Vagina (tissue), 2 donors: ENCODE measurements at regions not wholly inside any gene's neighbourhood (a gene's known extent, or its start where the extent isn't known, plus 50 kb on each side); places are given as distances from the start of the nearest gene placed in this dataset.

Experiments used
- POLR2A ChIP-seq, 2 donors: fragments of 450-650 bp; IDR thresholded peaks; one replicate each; pipeline ENCODE4 v1.6.1; 2017; ENCODE audit warnings: antibody characterized with exemption in 2 of 2, mild to moderate bottlenecking in 2 of 2, moderate library complexity in 2 of 2
- POLR2AphosphoS5 ChIP-seq, 2 donors: sonication (generic); formaldehyde crosslinking; IDR thresholded peaks; one replicate each; pipeline ENCODE4 v1.9.0; 2017; ENCODE audit warnings: antibody characterized with exemption in 2 of 2, mild to moderate bottlenecking in 2 of 2, low read depth in 1 of 2; ENCODE audit not compliant: insufficient read depth in 1 of 2
- TF ChIP-seq, protein P1 (sequence below), 3 experiments: fragments of 450-650 bp in 2 of 3; fragments of 200-600 bp in 1 of 3; sonication (generic) in 1 of 3; IDR thresholded peaks; one replicate each; pipeline ENCODE4 v1.5.1; 2017 to 2019; ENCODE audit warnings: antibody characterized with exemption in 3 of 3, mild to moderate bottlenecking in 2 of 3, moderate library complexity in 2 of 3

DNA sequence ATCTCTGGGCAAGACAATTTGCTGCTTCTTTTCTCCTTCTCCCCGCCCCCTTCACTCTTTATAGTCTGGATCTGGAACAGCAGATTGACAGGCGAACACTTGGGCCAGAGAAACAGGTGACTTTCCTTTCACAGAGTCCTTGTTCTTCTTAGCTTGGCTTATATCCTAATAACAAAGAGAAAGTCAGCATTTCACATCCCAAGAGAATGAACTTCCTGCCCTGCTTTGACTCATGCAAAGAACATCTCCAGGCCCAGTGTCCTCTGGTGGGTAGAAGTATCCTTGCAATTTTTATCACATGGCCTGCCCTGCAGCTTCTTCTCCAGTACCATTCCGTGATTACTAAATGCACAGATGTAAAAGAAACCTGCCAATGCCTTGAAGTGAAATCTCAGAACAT is 764.4 kb downstream of the ADGRL2 start:
- TF ChIP-seq, protein P1, sequence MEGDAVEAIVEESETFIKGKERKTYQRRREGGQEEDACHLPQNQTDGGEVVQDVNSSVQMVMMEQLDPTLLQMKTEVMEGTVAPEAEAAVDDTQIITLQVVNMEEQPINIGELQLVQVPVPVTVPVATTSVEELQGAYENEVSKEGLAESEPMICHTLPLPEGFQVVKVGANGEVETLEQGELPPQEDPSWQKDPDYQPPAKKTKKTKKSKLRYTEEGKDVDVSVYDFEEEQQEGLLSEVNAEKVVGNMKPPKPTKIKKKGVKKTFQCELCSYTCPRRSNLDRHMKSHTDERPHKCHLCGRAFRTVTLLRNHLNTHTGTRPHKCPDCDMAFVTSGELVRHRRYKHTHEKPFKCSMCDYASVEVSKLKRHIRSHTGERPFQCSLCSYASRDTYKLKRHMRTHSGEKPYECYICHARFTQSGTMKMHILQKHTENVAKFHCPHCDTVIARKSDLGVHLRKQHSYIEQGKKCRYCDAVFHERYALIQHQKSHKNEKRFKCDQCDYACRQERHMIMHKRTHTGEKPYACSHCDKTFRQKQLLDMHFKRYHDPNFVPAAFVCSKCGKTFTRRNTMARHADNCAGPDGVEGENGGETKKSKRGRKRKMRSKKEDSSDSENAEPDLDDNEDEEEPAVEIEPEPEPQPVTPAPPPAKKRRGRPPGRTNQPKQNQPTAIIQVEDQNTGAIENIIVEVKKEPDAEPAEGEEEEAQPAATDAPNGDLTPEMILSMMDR (IDR thresholded peaks at IDR 0.05) = no peak
- TF ChIP-seq POLR2A (IDR thresholded peaks at IDR 0.05) = no peak
- TF ChIP-seq POLR2AphosphoS5 (IDR thresholded peaks at IDR 0.05; ENCODE audit: insufficient read depth in 1 of 2, low read depth in 1 of 2) = no peak
